K562 (cell line): ENCODE measurements at regions not wholly inside any gene's neighbourhood (a gene's known extent, or its start where the extent isn't known, plus 50 kb on each side); places are given as distances from the start of the nearest gene placed in this dataset.

Experiments used
- CBX3 ChIP-seq, 2 experiments: IDR thresholded peaks; 1 replicate in 1 of 2; 2 replicates in 1 of 2; pipeline ENCODE4 v1.6.1; 2012; ENCODE audit warnings: inconsistent platforms in 2 of 2, low read length in 2 of 2, borderline replicate concordance in 1 of 2, control low read depth in 1 of 2
- CREM ChIP-seq: IDR thresholded peaks from 2 replicates; pipeline ENCODE4 v1.6.1; 2014; ENCODE audit warnings: antibody characterized with exemption, low read depth
- CTCF ChIP-seq, 3 experiments: IDR thresholded peaks in 2 of 3; conservative IDR thresholded peaks in 1 of 3; 2 replicates each; pipeline ENCODE4 v1.5.1; 2011 to 2012; ENCODE audit warnings: low read length in 3 of 3, mild to moderate bottlenecking in 3 of 3, control low read depth in 2 of 3, improper control_type of control experiment in 1 of 3, inconsistent platforms in 1 of 3, low read depth in 1 of 3, mixed read lengths in 1 of 3, moderate library complexity in 1 of 3; ENCODE audit not compliant: insufficient read depth in 2 of 3
- E2F6 ChIP-seq, 2 experiments: IDR thresholded peaks; 2 replicates each; pipeline ENCODE4 v1.6.1; 2011; ENCODE audit warnings: borderline replicate concordance in 1 of 2, control low read depth in 1 of 2, low read depth in 1 of 2, low read length in 1 of 2, mild to moderate bottlenecking in 1 of 2, mixed read lengths in 1 of 2, moderate library complexity in 1 of 2; ENCODE audit not compliant: insufficient read depth in 1 of 2, insufficient read length in 1 of 2, poor library complexity in 1 of 2, severe bottlenecking in 1 of 2; ENCODE audit errors: extremely low read depth in 1 of 2
- EGR1 ChIP-seq: fragments of 450-650 bp; conservative IDR thresholded peaks from 2 replicates; pipeline ENCODE4 v1.6.1; 2017; ENCODE audit warnings: mild to moderate bottlenecking
- ELF1 ChIP-seq: fragments of 200-800 bp; sonication (Bioruptor generic); IDR thresholded peaks from 2 replicates; pipeline ENCODE4 v1.6.1; 2016; ENCODE audit warnings: missing genetic modification characterization, missing compliant biosample characterization
- EZH2 ChIP-seq: IDR thresholded peaks from 2 replicates; pipeline ENCODE4 v1.6.1; 2012; ENCODE audit warnings: low read depth, mild to moderate bottlenecking, inconsistent platforms, low read length, borderline replicate concordance
- MAX ChIP-seq: sonication (generic); formaldehyde crosslinking; IDR thresholded peaks from 2 replicates; pipeline ENCODE4 v1.9.0; 2022; ENCODE audit warnings: mild to moderate bottlenecking, missing genetic modification reagents
- POLR2A ChIP-seq: fragments of 450-650 bp; conservative IDR thresholded peaks from 2 replicates; pipeline ENCODE4 v1.6.1; 2016
- SAFB ChIP-seq: fragments of 200-400 bp; formaldehyde crosslinking; IDR thresholded peaks from 2 replicates; pipeline ENCODE4 v1.6.1; 2017; ENCODE audit warnings: low read depth, low read length, borderline replicate concordance
- ZNF586 ChIP-seq: fragments of 450-650 bp; formaldehyde crosslinking; conservative IDR thresholded peaks from 2 replicates; pipeline ENCODE4 v1.4.0; 2020; ENCODE audit warnings: mild to moderate bottlenecking, moderate library complexity
- ZNF830 ChIP-seq: fragments of 250-450 bp; sonication (Bioruptor Pico); IDR thresholded peaks from 2 replicates; pipeline ENCODE4 v1.5.0; 2021; ENCODE audit warnings: mild to moderate bottlenecking

- TF ChIP-seq CREM (no peak), SAFB (no peak), EZH2 (no peak), E2F6 (IDR thresholded peaks at IDR 0.05; ENCODE audit: borderline replicate concordance in 1 of 2, extremely low read depth in 1 of 2, insufficient read depth in 1 of 2, insufficient read length in 1 of 2, low read depth in 1 of 2, low read length in 1 of 2, poor library complexity in 1 of 2, severe bottlenecking in 1 of 2) (no peak), EGR1 (no peak), ZNF586 (CRISPR knock-in tag) (no peak), ZNF830 (CRISPR knock-in tag) (no peak), ELF1 (no peak), POLR2A (no peak), CBX3 (IDR thresholded peaks at IDR 0.05; ENCODE audit: borderline replicate concordance in 1 of 2, low read length in 2 of 2) (no peak), MAX (CRISPR knock-in tag) (no peak), CTCF (IDR thresholded peaks at IDR 0.05 in 2 of 3, conservative IDR thresholded peaks at IDR 0.05 in 1 of 3; ENCODE audit: insufficient read depth in 2 of 3, low read depth in 1 of 3, low read length in 3 of 3) (no peak)
Measured at GRCh38 chr13:58667096-58667495, 1035.6 kb downstream of the PCDH17 start.
